ENCODE measurements at regions not wholly inside any gene's neighbourhood (a gene's known extent, or its start where the extent isn't known, plus 50 kb on each side); places are given as distances from the start of the nearest gene placed in this dataset.

DNA sequence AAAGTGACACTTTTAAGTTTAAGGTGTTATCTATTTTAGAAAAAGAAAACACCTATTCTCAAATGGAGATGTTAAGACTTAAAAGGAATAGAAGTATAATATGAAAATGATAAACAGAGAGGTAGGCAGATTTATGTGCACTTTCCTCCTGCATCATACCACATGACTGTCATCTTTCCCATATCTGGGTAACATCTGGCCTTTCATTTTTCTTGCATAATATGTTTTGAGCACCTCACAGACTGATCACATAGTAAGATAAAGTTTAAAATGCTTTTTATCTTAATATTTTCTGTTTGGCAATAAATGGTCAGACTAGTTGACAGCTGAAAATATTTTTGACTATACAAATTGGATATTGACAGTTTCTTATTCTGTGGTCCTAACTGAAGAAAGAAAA lies 1852.1 kb upstream of the PIK3C3 start:
- Histone ChIP-seq H2AFZ (ENCODE audit: low read length) (no peak overlapping the region), H3K4me3 (ENCODE audit: low read depth, low read length, poor library complexity, severe bottlenecking) (no peak overlapping the region), H3K36me3 (ENCODE audit: insufficient read depth, low read length) (no peaks in the 10 kb centered on the region), H3K79me2 (ENCODE audit: insufficient read depth, low read depth, low read length) (no peaks in the 10 kb centered on the region), H4K20me1 (ENCODE audit: insufficient read depth, low read length) (no peaks in the 10 kb centered on the region), H3K4me1 (ENCODE audit: insufficient read depth, low read length, poor library complexity, severe bottlenecking) (no peaks in the 10 kb centered on the region), H3K27ac (ENCODE audit: low read depth, low read length, poor library complexity, severe bottlenecking) (no peak overlapping the region), H3K9me2 (ENCODE audit: insufficient read depth, low read length) (no peaks in the 10 kb centered on the region), H3K9me3 (ENCODE audit: low read length) (no peaks in the 10 kb centered on the region), H3K4me2 (ENCODE audit: low read length) (no peak overlapping the region)
- ChIA-PET POLR2A (no interaction called here), CTCF (ENCODE audit: unreplicated experiment) (no interaction called here)
- BruUV-seq (replicated peaks) = no TSS peak
- TF ChIP-seq CTCF (conservative IDR thresholded peaks at IDR 0.05; ENCODE audit: low read length) = no peak
- no peak for TF ChIP-seq EZH2phosphoT487 (IDR thresholded peaks at IDR 0.05; ENCODE audit: borderline replicate concordance, low read depth, low read length)
- DNase-seq (ENCODE audit: low spot score) = no peak
- intact Hi-C loops (cut with micrococcal nuclease; ENCODE audit: unreplicated experiment) = no loop called here

DNA sequence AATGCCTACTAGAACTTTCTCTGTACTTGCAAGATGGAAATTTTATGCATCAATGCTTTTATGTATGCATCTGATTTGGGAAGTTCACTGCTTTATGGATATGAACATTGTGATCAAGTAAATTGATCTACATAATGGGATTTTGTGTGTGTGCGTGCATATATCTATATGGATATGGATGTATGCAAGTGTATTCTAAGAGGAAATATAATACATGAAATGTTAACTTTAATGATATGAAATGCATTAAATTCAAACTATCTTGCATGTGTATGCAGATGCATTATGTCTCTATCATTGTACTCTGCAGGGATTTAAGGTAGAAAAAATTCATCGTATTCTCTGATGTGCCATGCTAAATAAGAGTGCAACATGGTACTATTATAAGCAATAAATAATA lies 1855.4 kb upstream of the PIK3C3 start:
- H3K36me3 ChIP-seq (ENCODE audit: insufficient read depth, low read length) = no peaks in the 10 kb centered on the region
- intact Hi-C loops (cut with micrococcal nuclease; ENCODE audit: unreplicated experiment) = no loop called here
- no peaks in the 10 kb centered on the region for H3K79me2 ChIP-seq (ENCODE audit: insufficient read depth, low read depth, low read length)
- no peak for DNase-seq (ENCODE audit: low spot score)
- ChIA-PET CTCF (ENCODE audit: unreplicated experiment) (no interaction called here), POLR2A (no interaction called here)
- H2AFZ ChIP-seq (ENCODE audit: low read length) = no peak overlapping the region
- H3K4me1 ChIP-seq (ENCODE audit: insufficient read depth, low read length, poor library complexity, severe bottlenecking) = no peaks in the 10 kb centered on the region
- TF ChIP-seq CTCF (conservative IDR thresholded peaks at IDR 0.05; ENCODE audit: low read length) = no peak
- TF ChIP-seq EZH2phosphoT487 (IDR thresholded peaks at IDR 0.05; ENCODE audit: borderline replicate concordance, low read depth, low read length) = no peak
- H3K27ac ChIP-seq (ENCODE audit: low read depth, low read length, poor library complexity, severe bottlenecking) = no peak overlapping the region
- H3K4me3 ChIP-seq (ENCODE audit: low read depth, low read length, poor library complexity, severe bottlenecking) = no peak overlapping the region
- BruUV-seq (replicated peaks) = no TSS peak
- no peaks in the 10 kb centered on the region for H3K9me2 ChIP-seq (ENCODE audit: insufficient read depth, low read length)
- H3K4me2 ChIP-seq (ENCODE audit: low read length) = no peak overlapping the region
- no peaks in the 10 kb centered on the region for H3K9me3 ChIP-seq (ENCODE audit: low read length)
- no peaks in the 10 kb centered on the region for H4K20me1 ChIP-seq (ENCODE audit: insufficient read depth, low read length)

DNA sequence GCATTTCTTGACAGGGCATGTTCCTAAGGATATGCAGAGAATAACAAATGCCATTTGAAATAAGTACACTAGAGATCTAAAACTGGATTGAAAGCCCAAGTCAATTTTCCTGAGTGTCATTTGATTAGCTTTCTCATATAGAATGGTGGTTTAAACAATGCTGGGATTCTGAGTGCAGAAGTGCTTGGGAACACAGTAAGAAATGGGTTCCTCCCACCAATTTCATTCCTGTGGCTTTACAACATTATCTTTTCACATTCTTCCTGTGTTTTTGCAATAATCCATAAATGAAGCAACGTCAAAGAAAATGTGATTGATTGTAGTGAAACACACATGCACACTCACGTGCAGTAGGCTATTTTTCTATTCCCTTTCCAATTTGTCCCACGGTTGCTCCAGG lies 1858.4 kb upstream of the PIK3C3 start:
- TF ChIP-seq CTCF (conservative IDR thresholded peaks at IDR 0.05; ENCODE audit: low read length) = no peak
- no peak for TF ChIP-seq EZH2phosphoT487 (IDR thresholded peaks at IDR 0.05; ENCODE audit: borderline replicate concordance, low read depth, low read length)
- H3K4me1 ChIP-seq (ENCODE audit: insufficient read depth, low read length, poor library complexity, severe bottlenecking) = no peaks in the 10 kb centered on the region
- H3K9me2 ChIP-seq (ENCODE audit: insufficient read depth, low read length) = no peaks in the 10 kb centered on the region
- no peaks in the 10 kb centered on the region for H3K79me2 ChIP-seq (ENCODE audit: insufficient read depth, low read depth, low read length)
- POLR2A ChIA-PET = no interaction called here
- no peak overlapping the region for H3K27ac ChIP-seq (ENCODE audit: low read depth, low read length, poor library complexity, severe bottlenecking)
- no peak overlapping the region for H2AFZ ChIP-seq (ENCODE audit: low read length)
- intact Hi-C loops (cut with micrococcal nuclease; ENCODE audit: unreplicated experiment) = no loop called here
- no peaks in the 10 kb centered on the region for H3K36me3 ChIP-seq (ENCODE audit: insufficient read depth, low read length)
- no peaks in the 10 kb centered on the region for H3K9me3 ChIP-seq (ENCODE audit: low read length)
- H4K20me1 ChIP-seq (ENCODE audit: insufficient read depth, low read length) = no peaks in the 10 kb centered on the region
- DNase-seq (ENCODE audit: low spot score) = no peak
- no TSS peak for BruUV-seq (replicated peaks)
- H3K4me3 ChIP-seq (ENCODE audit: low read depth, low read length, poor library complexity, severe bottlenecking) = no peak overlapping the region
- H3K4me2 ChIP-seq (ENCODE audit: low read length) = no peak overlapping the region
- CTCF ChIA-PET (ENCODE audit: unreplicated experiment) = no interaction called here
